Skeletal muscle satellite cell (primary cell): ENCODE measurements at regions not wholly inside any gene's neighbourhood (a gene's known extent, or its start where the extent isn't known, plus 50 kb on each side); places are given as distances from the start of the nearest gene placed in this dataset.
"Not testable (repeated sequence)": the region's sequence is repeated elsewhere in the genome, so short reads cannot be mapped to it uniquely, and the experiment has no call there.

ENCODE experiments used
- H3K27me3 ChIP-seq: 2 replicates; pipeline ENCODE4 v1.7.0; 2013; ENCODE audit warnings: low read length; ENCODE audit not compliant: control insufficient read depth, insufficient read depth
- H3K36me3 ChIP-seq: 2 replicates; pipeline ENCODE4 v1.7.0; 2013; ENCODE audit warnings: mild to moderate bottlenecking, control low read depth, low read length; ENCODE audit not compliant: insufficient read depth
- H3K4me1 ChIP-seq: 2 replicates; pipeline ENCODE4 v1.7.0; 2013; ENCODE audit warnings: low read length; ENCODE audit not compliant: control insufficient read depth, insufficient read depth
- H3K4me2 ChIP-seq: 2 replicates; pipeline ENCODE4 v1.7.0; 2013; ENCODE audit warnings: mild to moderate bottlenecking, low read length
- H3K4me3 ChIP-seq: 2 replicates; pipeline ENCODE4 v1.7.0; 2013; ENCODE audit warnings: low read length
- H3K9ac ChIP-seq: 2 replicates; pipeline ENCODE4 v1.7.0; 2013; ENCODE audit warnings: mild to moderate bottlenecking, low read depth, low read length, moderate library complexity
- H3K9me3 ChIP-seq: replicated peaks from 2 replicates; pipeline ENCODE4 v1.7.0; 2013; ENCODE audit warnings: mild to moderate bottlenecking, control low read depth, low read length

- Histone ChIP-seq H3K4me2 (peak overlapping the region; percentile 67), H3K9ac (no peak overlapping the region), H3K4me3 (no peak overlapping the region), H3K27me3 (no peaks in the 10 kb centered on the region), H3K4me1 (peaks cover 11% of the 10 kb centered on the region), H3K9me3 (no peaks in the 10 kb centered on the region), H3K36me3 (no peaks in the 10 kb centered on the region)
Observed at GRCh38 chr2:161063157-161063945, 96.9 kb upstream of the TANK start.

- H3K27me3 ChIP-seq: no peaks in the 10 kb centered on the region
- no peak overlapping the region for H3K9ac ChIP-seq
- H3K4me1 ChIP-seq: peaks cover 14% of the 10 kb centered on the region
- no peaks in the 10 kb centered on the region for H3K9me3 ChIP-seq
- no peaks in the 10 kb centered on the region for H3K36me3 ChIP-seq
- no peak overlapping the region for H3K4me2 ChIP-seq
- H3K4me3 ChIP-seq: no peak overlapping the region
Observed at GRCh38 chr2:161063946-161064306, 96.3 kb upstream of the TANK start.

GRCh38 chr2:161067846-161068350 lies 92.3 kb upstream of the TANK start:
- Histone ChIP-seq H3K4me2 (no peak overlapping the region), H3K9me3 (no peaks in the 10 kb centered on the region), H3K4me1 (peaks cover 12% of the 10 kb centered on the region), H3K27me3 (no peaks in the 10 kb centered on the region), H3K9ac (no peak overlapping the region), H3K4me3 (no peak overlapping the region), H3K36me3 (no peaks in the 10 kb centered on the region)

GRCh38 chr2:161068670-161069069 lies 91.6 kb upstream of the TANK start:
- H3K4me1 ChIP-seq: peaks cover 5% of the 10 kb centered on the region
- no peak overlapping the region for H3K4me3 ChIP-seq
- H3K4me2 ChIP-seq: no peak overlapping the region
- H3K27me3 ChIP-seq: no peaks in the 10 kb centered on the region
- H3K9me3 ChIP-seq: no peaks in the 10 kb centered on the region
- H3K9ac ChIP-seq: no peak overlapping the region
- H3K36me3 ChIP-seq: no peaks in the 10 kb centered on the region

- Histone ChIP-seq H3K4me1 (peaks cover 5% of the 10 kb centered on the region), H3K36me3 (no peaks in the 10 kb centered on the region), H3K9me3 (no peaks in the 10 kb centered on the region), H3K9ac (no peak overlapping the region), H3K4me2 (no peak overlapping the region), H3K4me3 (no peak overlapping the region), H3K27me3 (no peaks in the 10 kb centered on the region)
Observed at GRCh38 chr2:161070693-161071479, 89.3 kb upstream of the TANK start.

GRCh38 chr2:161072436-161072835 lies 87.8 kb upstream of the TANK start:
- not testable (repeated sequence) for H3K4me2 ChIP-seq, H3K9me3 ChIP-seq, H3K4me1 ChIP-seq, H3K4me3 ChIP-seq, H3K9ac ChIP-seq, H3K36me3 ChIP-seq, H3K27me3 ChIP-seq

- no peak overlapping the region for H3K4me2 ChIP-seq
- H3K9me3 ChIP-seq: no peaks in the 10 kb centered on the region
- peaks cover 3% of the 10 kb centered on the region for H3K4me1 ChIP-seq
- H3K4me3 ChIP-seq: no peak overlapping the region
- no peaks in the 10 kb centered on the region for H3K27me3 ChIP-seq
- H3K9ac ChIP-seq: no peak overlapping the region
- no peaks in the 10 kb centered on the region for H3K36me3 ChIP-seq
Observed at GRCh38 chr2:161075701-161076100, 84.5 kb upstream of the TANK start.

GRCh38 chr2:161076936-161077335 lies 83.3 kb upstream of the TANK start:
- Histone ChIP-seq H3K4me3 (no peak overlapping the region), H3K4me1 (peaks cover 3% of the 10 kb centered on the region), H3K36me3 (no peaks in the 10 kb centered on the region), H3K4me2 (no peak overlapping the region), H3K9me3 (no peaks in the 10 kb centered on the region), H3K27me3 (no peaks in the 10 kb centered on the region), H3K9ac (no peak overlapping the region)

GRCh38 chr2:161077367-161078210 lies 82.6 kb upstream of the TANK start:
- H3K9me3 ChIP-seq: no peaks in the 10 kb centered on the region

GRCh38 chr2:161078211-161078539 lies 82.1 kb upstream of the TANK start:
- H3K9ac ChIP-seq: no peak overlapping the region
- no peaks in the 10 kb centered on the region for H3K36me3 ChIP-seq
- peaks cover 3% of the 10 kb centered on the region for H3K4me1 ChIP-seq
- H3K27me3 ChIP-seq: no peaks in the 10 kb centered on the region
- no peak overlapping the region for H3K4me3 ChIP-seq
- H3K4me2 ChIP-seq: no peak overlapping the region
- no peaks in the 10 kb centered on the region for H3K9me3 ChIP-seq

More at GRCh38 chr2:161077367-161078210, 82.6 kb upstream of the TANK start:
- no peaks in the 10 kb centered on the region for H3K36me3 ChIP-seq
- H3K9ac ChIP-seq: no peak overlapping the region
- peaks cover 3% of the 10 kb centered on the region for H3K4me1 ChIP-seq
- H3K4me2 ChIP-seq: no peak overlapping the region
- H3K4me3 ChIP-seq: no peak overlapping the region
- H3K27me3 ChIP-seq: no peaks in the 10 kb centered on the region

- H3K4me2 ChIP-seq: no peak overlapping the region
- no peak overlapping the region for H3K9ac ChIP-seq
- H3K4me3 ChIP-seq: no peak overlapping the region
- no peaks in the 10 kb centered on the region for H3K27me3 ChIP-seq
- H3K9me3 ChIP-seq: no peaks in the 10 kb centered on the region
- H3K36me3 ChIP-seq: no peaks in the 10 kb centered on the region
- no peaks in the 10 kb centered on the region for H3K4me1 ChIP-seq
Observed at GRCh38 chr2:161085149-161085548, 75.1 kb upstream of the TANK start.
